ENCODE measurements at regions not wholly inside any gene's neighbourhood (a gene's known extent, or its start where the extent isn't known, plus 50 kb on each side); places are given as distances from the start of the nearest gene placed in this dataset.
"Not testable (repeated sequence)": the region's sequence is repeated elsewhere in the genome, so short reads cannot be mapped to it uniquely, and the experiment has no call there.

- DNase-seq (ENCODE audit: extremely low spot score) = no peak
- POLR2A ChIA-PET = no interaction called here
- CTCF ChIA-PET = no interaction called here
- TF ChIP-seq LEF1 (IDR thresholded peaks at IDR 0.05; ENCODE audit: borderline replicate concordance) = no peak
- no peak for TF ChIP-seq HDGF (IDR thresholded peaks at IDR 0.05; ENCODE audit: borderline replicate concordance)
- no peak for TF ChIP-seq ELF4 (IDR thresholded peaks at IDR 0.05)
- no peak for TF ChIP-seq TARDBP (IDR thresholded peaks at IDR 0.05)
- TF ChIP-seq FOXK2 (IDR thresholded peaks at IDR 0.05) = no peak
- TF ChIP-seq ARNT (IDR thresholded peaks at IDR 0.05) = no peak
- no peak for TF ChIP-seq PKNOX1 (IDR thresholded peaks at IDR 0.05)
- no peak for TF ChIP-seq SUZ12 (IDR thresholded peaks at IDR 0.05)
- no peak for TF ChIP-seq FOXM1 (IDR thresholded peaks at IDR 0.05; ENCODE audit: borderline replicate concordance)
- no peak for TF ChIP-seq ZNF384 (IDR thresholded peaks at IDR 0.05)
- no peak for TF ChIP-seq NFRKB (IDR thresholded peaks at IDR 0.05)
- no peak for TF ChIP-seq FOXA1 (IDR thresholded peaks at IDR 0.05)
- TF ChIP-seq CTBP1 (IDR thresholded peaks at IDR 0.05; ENCODE audit: borderline replicate concordance) = no peak
- TF ChIP-seq L3MBTL2 (conservative IDR thresholded peaks at IDR 0.05) = no peak
- TF ChIP-seq BHLHE40 (IDR thresholded peaks at IDR 0.05; ENCODE audit: borderline replicate concordance) = no peak
These were observed 73.1 kb upstream of the ITGB1 start for GRCh38 chr10:33031171-33031570.

- DNase-seq (ENCODE audit: extremely low spot score); CTCF ChIA-PET; POLR2A ChIA-PET: not testable (repeated sequence)
These were observed 70.5 kb upstream of the ITGB1 start for GRCh38 chr10:33028515-33028914.

- ChIA-PET CTCF (no interaction called here), POLR2A (no interaction called here)
- DNase-seq (ENCODE audit: extremely low spot score) = no peak
- TF ChIP-seq ARNT (IDR thresholded peaks at IDR 0.05) (no peak), SP1 (IDR thresholded peaks at IDR 0.05) (no peak), LEF1 (IDR thresholded peaks at IDR 0.05; ENCODE audit: borderline replicate concordance) (no peak), HDGF (IDR thresholded peaks at IDR 0.05; ENCODE audit: borderline replicate concordance) (no peak), BHLHE40 (IDR thresholded peaks at IDR 0.05; ENCODE audit: borderline replicate concordance) (no peak)
These were observed 69.1 kb upstream of the ITGB1 start for GRCh38 chr10:33027088-33027487.

- no peak for DNase-seq (ENCODE audit: extremely low spot score)
- ChIA-PET POLR2A (no interaction called here), CTCF (interaction anchor here (0.7 kb wide), 1 partner anchor 17 kb away, joined by 3 read pairs; no protein-coding TSS in a partner anchor)
- TF ChIP-seq CTBP1 (IDR thresholded peaks at IDR 0.05; ENCODE audit: borderline replicate concordance) = no peak
- TF ChIP-seq FOXA1 (IDR thresholded peaks at IDR 0.05) = no peak
- no peak for TF ChIP-seq ZNF384 (IDR thresholded peaks at IDR 0.05)
- no peak for TF ChIP-seq FOXM1 (IDR thresholded peaks at IDR 0.05; ENCODE audit: borderline replicate concordance)
- no peak for TF ChIP-seq ELF4 (IDR thresholded peaks at IDR 0.05)
- TF ChIP-seq FOXK2 (IDR thresholded peaks at IDR 0.05) = no peak
- no peak for TF ChIP-seq NFRKB (IDR thresholded peaks at IDR 0.05)
- TF ChIP-seq SP1 (IDR thresholded peaks at IDR 0.05) = no peak
These were observed 68.4 kb upstream of the ITGB1 start for GRCh38 chr10:33026422-33026821.

- TF ChIP-seq TARDBP (IDR thresholded peaks at IDR 0.05) (no peak), FOXA1 (IDR thresholded peaks at IDR 0.05) (no peak), SP1 (IDR thresholded peaks at IDR 0.05) (no peak), FOXM1 (IDR thresholded peaks at IDR 0.05; ENCODE audit: borderline replicate concordance) (no peak), CTBP1 (IDR thresholded peaks at IDR 0.05; ENCODE audit: borderline replicate concordance) (no peak), SUZ12 (IDR thresholded peaks at IDR 0.05) (no peak), FOXK2 (IDR thresholded peaks at IDR 0.05) (no peak), PKNOX1 (IDR thresholded peaks at IDR 0.05) (no peak), HDGF (IDR thresholded peaks at IDR 0.05; ENCODE audit: borderline replicate concordance) (no peak), ZNF384 (IDR thresholded peaks at IDR 0.05) (no peak), BHLHE40 (IDR thresholded peaks at IDR 0.05; ENCODE audit: borderline replicate concordance) (no peak), L3MBTL2 (conservative IDR thresholded peaks at IDR 0.05) (no peak), LEF1 (IDR thresholded peaks at IDR 0.05; ENCODE audit: borderline replicate concordance) (no peak), ELF4 (IDR thresholded peaks at IDR 0.05) (no peak), NFRKB (IDR thresholded peaks at IDR 0.05) (no peak), ARNT (IDR thresholded peaks at IDR 0.05) (no peak)
- DNase-seq (ENCODE audit: extremely low spot score) = no peak
- ChIA-PET CTCF (interaction anchor here (0.7 kb wide), 1 partner anchor 17 kb away, joined by 3 read pairs; no protein-coding TSS in a partner anchor), POLR2A (no interaction called here)
These were observed 67.9 kb upstream of the ITGB1 start for GRCh38 chr10:33025910-33026309.

GRCh38 chr10:33025039-33025438, 67.0 kb upstream of the ITGB1 start:
- POLR2A ChIA-PET = no interaction called here
- no peak for DNase-seq (ENCODE audit: extremely low spot score)
- CTCF ChIA-PET = interaction anchor here (0.6 kb wide), 1 partner anchor 117 kb away, joined by 3 read pairs; no protein-coding TSS in a partner anchor
- TF ChIP-seq FOXK2 (IDR thresholded peaks at IDR 0.05) = no peak
- TF ChIP-seq FOXM1 (IDR thresholded peaks at IDR 0.05; ENCODE audit: borderline replicate concordance) = no peak
- no peak for TF ChIP-seq NFRKB (IDR thresholded peaks at IDR 0.05)
- TF ChIP-seq SP1 (IDR thresholded peaks at IDR 0.05) = no peak
- TF ChIP-seq L3MBTL2 (conservative IDR thresholded peaks at IDR 0.05) = no peak
- TF ChIP-seq SUZ12 (IDR thresholded peaks at IDR 0.05) = no peak
- TF ChIP-seq ELF4 (IDR thresholded peaks at IDR 0.05) = no peak
- no peak for TF ChIP-seq HDGF (IDR thresholded peaks at IDR 0.05; ENCODE audit: borderline replicate concordance)
- no peak for TF ChIP-seq TARDBP (IDR thresholded peaks at IDR 0.05)
- no peak for TF ChIP-seq ARNT (IDR thresholded peaks at IDR 0.05)
- TF ChIP-seq ZNF384 (IDR thresholded peaks at IDR 0.05) = no peak
- TF ChIP-seq PKNOX1 (IDR thresholded peaks at IDR 0.05) = no peak
- no peak for TF ChIP-seq LEF1 (IDR thresholded peaks at IDR 0.05; ENCODE audit: borderline replicate concordance)
- no peak for TF ChIP-seq BHLHE40 (IDR thresholded peaks at IDR 0.05; ENCODE audit: borderline replicate concordance)

- POLR2A ChIA-PET = no interaction called here
- TF ChIP-seq FOXK2 (IDR thresholded peaks at IDR 0.05) = no peak
- TF ChIP-seq NFRKB (IDR thresholded peaks at IDR 0.05) = no peak
- TF ChIP-seq CTBP1 (IDR thresholded peaks at IDR 0.05; ENCODE audit: borderline replicate concordance) = no peak
- TF ChIP-seq FOXM1 (IDR thresholded peaks at IDR 0.05; ENCODE audit: borderline replicate concordance) = no peak
- no peak for TF ChIP-seq HDGF (IDR thresholded peaks at IDR 0.05; ENCODE audit: borderline replicate concordance)
- no peak for TF ChIP-seq SP1 (IDR thresholded peaks at IDR 0.05)
- no peak for TF ChIP-seq FOXA1 (IDR thresholded peaks at IDR 0.05)
- CTCF ChIA-PET = no interaction called here
- DNase-seq (ENCODE audit: extremely low spot score) = no peak
These were observed 64.7 kb upstream of the ITGB1 start for GRCh38 chr10:33022691-33023090.
